Tibial nerve (tissue), 4 donors: ENCODE measurements at regions not wholly inside any gene's neighbourhood (a gene's known extent, or its start where the extent isn't known, plus 50 kb on each side); places are given as distances from the start of the nearest gene placed in this dataset.

Experiments
- CTCF ChIP-seq, 5 experiments: fragments of 200-600 bp in 3 of 5; fragments of 450-650 bp in 2 of 5; sonication (generic) in 3 of 5; IDR thresholded peaks; one replicate each; pipeline ENCODE4 v1.5.1; 2016 to 2019; ENCODE audit warnings: antibody characterized with exemption in 5 of 5, mild to moderate bottlenecking in 3 of 5, moderate library complexity in 2 of 5
- EP300 ChIP-seq, 2 donors: sonication (generic); formaldehyde crosslinking; IDR thresholded peaks; one replicate each; pipeline ENCODE4 v1.6.1; 2017; ENCODE audit warnings: antibody characterized with exemption in 2 of 2, mild to moderate bottlenecking in 1 of 2
- POLR2A ChIP-seq, 2 donors: fragments of 450-650 bp; IDR thresholded peaks; one replicate each; pipeline ENCODE4 v1.6.1; 2017; ENCODE audit warnings: antibody characterized with exemption in 2 of 2, mild to moderate bottlenecking in 2 of 2, moderate library complexity in 2 of 2

GRCh38 chr10:128435811-128436210, 309.6 kb upstream of the MKI67 start:
- TF ChIP-seq CTCF (IDR thresholded peaks at IDR 0.05) (no peak), POLR2A (IDR thresholded peaks at IDR 0.05) (no peak), EP300 (IDR thresholded peaks at IDR 0.05) (no peak)
